Activated CD4-positive, alpha-beta T cell treated with anti-CD3 and anti-CD28 coated beads, Interleukin-2, amount 50 U/mL, for 48 hours (primary cell): ENCODE measurements at regions not wholly inside any gene's neighbourhood (a gene's known extent, or its start where the extent isn't known, plus 50 kb on each side); places are given as distances from the start of the nearest gene placed in this dataset.

Experiments used
- DNase-seq, 2 experiments: peaks; one replicate each; pipeline ENCODE4 v3.0.0-alpha.2; 2020

GRCh38 chr1:80931178-80931577, 869.6 kb upstream of the ADGRL2 start:
- no peak for DNase-seq

DNA sequence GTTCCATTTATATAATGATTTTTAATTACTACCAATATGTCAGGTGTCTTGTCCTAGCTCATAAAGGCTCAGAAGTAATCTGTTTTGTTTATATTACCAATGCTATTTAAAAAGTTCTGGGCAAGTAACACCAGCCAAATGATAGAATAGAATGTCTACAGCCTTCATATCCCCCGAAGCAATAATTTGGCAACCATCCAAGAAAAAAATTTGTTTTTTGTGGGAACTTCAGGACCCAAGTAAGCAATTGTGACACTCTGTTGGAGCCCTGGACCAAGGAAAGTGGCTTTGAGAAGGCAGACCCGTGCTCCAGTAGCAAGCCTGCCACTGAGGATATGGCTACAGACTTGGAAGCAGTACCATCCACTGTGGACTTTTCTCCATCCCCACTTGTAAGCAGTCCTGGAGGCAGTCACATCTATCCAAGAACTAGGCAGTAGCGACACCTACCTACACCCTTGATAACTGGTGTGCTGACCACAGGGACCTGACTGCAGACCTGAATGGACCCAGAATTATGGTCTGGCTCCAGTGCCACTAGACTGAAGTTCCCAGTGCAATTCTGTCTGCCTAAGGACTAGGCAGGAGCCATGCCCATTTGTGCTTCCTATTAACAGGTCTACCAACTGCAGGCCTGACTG, 870.7 kb upstream of the ADGRL2 start:
- no peak for DNase-seq

- DNase-seq: no peak
These were observed 874.2 kb upstream of the ADGRL2 start for GRCh38 chr1:80926531-80926930.

DNA sequence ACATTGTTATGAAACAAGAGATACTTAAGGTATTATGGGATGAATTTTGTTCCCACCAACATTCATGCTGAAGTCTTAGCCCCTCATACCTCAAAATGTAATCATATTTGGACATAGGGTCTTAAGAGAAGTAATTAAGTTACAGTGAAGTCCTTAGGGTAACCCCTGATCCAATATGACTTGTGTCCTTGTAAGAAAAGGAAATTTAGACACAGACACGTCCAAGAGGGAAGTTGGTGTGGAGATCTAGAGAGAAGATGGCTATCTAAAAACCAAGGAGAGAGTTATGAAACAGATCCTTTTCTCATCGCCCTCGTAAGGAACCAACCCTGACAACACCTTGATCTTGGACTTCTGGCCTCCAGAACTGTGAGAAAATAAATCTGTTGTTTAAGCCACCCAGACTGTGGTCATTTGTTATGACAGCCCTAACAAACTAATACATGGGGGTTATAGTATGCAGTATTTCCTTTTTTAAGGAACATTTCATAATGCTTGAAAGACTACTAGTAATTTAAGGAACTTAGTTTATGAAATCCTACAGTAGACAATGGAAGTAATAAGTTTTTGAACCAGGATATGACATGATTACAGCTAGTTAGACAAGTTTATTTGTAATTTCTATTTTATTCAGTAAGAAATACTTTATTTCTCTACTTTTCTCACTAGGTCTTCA, 875.5 kb upstream of the ADGRL2 start:
- no peak for DNase-seq

DNA sequence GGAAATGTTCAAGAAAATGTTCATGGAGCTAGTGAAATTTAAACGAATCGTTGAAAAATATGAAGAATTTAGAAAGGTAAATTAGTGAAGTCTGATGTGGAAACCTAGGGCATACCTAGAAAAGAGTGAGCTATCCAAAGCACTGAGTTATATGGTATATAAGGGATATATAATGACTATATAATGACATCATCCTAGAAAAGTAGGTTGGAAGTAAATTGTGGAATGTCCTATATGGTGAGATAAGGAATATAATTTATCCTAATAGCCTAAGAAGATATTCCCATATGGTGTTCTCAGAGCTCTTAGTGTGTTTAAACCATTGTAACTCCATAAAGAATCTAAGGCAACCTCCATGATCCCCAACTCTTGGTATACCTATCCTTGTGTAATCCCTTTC, 876.4 kb upstream of the ADGRL2 start:
- DNase-seq: no peak

- DNase-seq: no peak
These were observed 877.8 kb upstream of the ADGRL2 start for GRCh38 chr1:80922906-80923305.

DNA sequence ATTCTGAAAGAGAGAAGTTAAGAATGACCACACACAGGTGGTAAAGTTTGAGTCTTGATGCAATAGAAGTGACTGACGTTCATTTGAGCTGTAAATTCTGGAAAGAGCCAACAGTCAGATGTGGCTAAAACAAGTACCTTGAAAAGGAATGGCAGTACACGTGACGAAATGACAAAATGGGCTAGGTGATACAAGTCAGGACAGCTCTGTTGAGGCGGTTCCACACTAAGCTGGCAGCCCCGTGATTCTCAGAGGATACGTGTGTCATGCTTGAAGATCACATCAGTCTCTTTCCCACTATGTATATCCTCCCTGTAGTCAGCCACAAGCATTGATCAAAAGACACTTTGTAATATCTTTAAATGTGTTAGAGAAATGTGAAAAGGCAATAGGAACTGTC, 881.3 kb upstream of the ADGRL2 start:
- no peak for DNase-seq

DNA sequence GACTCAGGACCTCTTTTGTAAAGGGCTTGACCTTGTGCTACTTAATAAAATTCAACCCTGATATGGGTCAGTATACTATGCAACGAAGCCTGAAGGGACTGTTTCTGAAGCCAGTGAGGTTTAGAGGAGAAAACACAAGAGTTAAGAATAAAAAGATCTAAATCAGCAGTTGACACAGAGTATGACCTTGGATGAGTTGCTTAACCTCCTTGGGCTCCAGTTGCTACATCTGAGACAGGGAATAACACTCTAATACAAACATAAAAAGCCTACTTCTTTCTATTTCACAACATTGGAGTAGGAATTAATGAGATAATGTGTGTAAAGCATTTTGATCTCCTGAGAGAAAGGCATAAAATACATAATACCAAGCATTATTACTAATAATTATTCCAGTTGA, 882.4 kb upstream of the ADGRL2 start:
- no peak for DNase-seq

- no peak for DNase-seq
These were observed 882.9 kb upstream of the ADGRL2 start for GRCh38 chr1:80917826-80918225.

DNA sequence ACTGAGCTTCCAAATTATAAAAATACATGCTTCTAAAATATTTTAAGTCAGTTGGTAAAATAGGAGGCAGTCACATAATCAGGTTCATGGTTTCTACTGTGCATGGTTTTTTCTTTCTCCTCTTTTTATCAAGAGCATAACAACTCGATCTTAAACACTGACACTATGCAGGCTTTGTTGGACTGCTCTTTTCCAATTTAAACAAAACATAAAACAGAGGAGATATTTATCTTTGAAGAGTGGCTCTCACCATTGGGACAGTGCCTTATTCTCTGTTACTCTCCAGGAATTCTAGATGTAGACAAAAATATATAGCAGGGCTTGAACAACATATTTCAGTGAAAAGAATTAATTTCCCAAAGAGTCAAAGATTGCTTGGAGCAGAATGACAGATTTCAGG, 883.5 kb upstream of the ADGRL2 start:
- DNase-seq: no peak

- no peak for DNase-seq
These were observed 885.2 kb upstream of the ADGRL2 start for GRCh38 chr1:80915491-80915890.

DNA sequence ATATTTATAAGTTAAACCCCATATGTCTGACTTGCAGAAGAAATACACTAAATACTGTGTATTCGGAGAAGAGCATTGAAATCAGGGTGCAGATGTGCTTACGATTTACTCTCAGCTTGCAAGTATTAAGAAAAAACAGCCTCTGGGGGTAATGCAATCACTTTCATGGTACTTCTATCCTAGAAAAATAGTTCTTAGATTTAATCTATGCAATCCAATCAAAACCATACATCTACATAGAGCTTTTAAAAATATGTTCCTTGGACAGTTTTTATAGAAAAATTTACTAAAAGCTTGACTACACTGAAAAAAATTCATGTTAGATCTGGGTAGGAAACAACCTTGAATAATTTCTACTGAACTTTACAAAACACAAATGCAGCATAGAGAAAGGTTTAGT, 890.3 kb upstream of the ADGRL2 start:
- no peak for DNase-seq

DNA sequence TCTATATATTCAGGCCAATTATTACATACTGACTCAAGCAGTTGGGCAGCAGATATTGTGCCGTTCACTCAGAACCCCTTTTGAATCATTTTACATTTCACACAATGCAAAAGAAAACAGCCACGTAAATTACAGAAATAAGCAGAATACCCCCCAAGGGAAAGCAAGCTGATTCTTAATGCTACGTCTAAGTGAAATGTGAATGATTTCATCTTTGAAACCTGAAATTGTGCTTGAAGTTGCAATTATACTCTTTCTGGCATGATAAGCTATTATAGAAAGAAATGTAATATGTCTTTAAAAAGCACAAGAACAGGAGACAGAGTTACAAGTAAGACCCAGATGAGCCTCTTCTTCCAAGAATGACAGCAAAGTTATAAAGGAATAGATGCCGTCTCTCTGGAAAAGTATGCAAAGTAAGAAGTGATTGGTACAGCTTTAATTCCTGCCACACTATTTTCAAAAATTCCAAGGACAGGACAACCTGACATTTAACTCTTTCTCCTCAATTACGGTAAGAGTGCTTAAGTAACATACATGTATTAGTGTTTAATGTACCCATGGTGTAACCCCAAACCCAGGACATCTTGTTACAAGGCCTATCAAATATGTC, 891.5 kb upstream of the ADGRL2 start:
- DNase-seq: no peak

DNA sequence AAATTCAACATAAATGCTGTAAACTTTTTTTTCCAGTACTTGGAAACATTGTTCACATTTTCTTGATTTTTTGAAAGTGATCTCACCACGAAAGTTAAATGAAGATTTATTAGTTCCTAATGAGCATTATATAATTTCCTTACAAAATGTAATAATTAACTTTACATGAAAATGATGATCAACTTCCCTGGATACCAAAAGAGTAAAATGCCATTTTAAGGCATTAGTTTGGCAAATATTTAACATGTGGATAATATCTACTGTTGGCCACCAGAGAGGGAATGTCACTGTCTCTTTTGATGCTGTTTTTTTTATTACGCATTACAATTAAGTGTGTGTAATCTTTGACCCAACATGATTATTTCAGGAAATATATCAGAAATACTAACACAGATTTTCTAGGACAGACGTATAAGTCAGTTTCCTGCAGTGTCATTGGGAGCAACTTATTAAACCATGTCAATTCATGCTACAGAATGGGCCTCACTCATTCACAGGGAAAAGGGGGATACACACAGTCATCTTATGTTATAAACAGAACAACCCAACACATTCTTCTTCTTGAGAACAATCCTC, 903.9 kb upstream of the ADGRL2 start:
- DNase-seq: no peak

DNA sequence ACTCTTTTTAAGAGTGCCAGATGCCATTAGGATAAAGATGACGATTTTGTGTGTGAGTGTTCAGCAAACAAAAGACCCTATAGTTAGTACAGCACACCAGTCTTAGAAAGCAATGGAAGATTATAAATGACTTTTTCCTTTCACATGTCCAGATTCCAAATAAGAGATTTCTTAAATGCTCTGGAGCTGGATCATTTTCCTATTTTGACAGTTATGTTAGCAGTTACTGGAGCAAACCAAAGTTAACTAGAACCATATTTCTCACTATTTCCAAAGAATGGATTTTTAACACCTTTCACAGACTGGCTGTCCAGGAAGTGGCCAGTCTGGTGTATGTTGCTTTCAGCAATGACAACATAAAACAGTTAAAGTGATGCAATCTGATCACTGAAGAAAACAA, 905.8 kb upstream of the ADGRL2 start:
- no peak for DNase-seq

GRCh38 chr1:80893115-80893514, 907.6 kb upstream of the ADGRL2 start:
- DNase-seq: no peak

- DNase-seq: no peak
These were observed 908.2 kb upstream of the ADGRL2 start for GRCh38 chr1:80892539-80892938.

DNA sequence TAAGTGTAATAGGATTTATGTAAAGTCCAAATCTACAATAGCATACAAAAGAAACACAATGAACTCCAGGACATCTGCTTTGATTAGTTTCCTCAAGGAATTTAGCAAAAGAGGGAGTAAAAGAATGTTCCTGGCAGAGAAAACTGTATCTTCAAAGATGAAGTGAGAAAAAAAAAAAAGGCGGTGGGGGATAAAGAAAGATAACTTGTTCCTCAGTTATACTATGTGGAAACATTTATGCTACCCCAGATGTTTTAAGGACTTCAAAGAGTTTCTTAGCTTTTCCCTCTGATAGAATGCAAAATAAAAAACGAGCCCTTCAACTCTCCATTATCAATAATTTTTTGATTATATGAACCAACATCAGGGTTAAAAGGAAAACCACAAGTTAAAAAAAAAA, 908.9 kb upstream of the ADGRL2 start:
- no peak for DNase-seq

DNA sequence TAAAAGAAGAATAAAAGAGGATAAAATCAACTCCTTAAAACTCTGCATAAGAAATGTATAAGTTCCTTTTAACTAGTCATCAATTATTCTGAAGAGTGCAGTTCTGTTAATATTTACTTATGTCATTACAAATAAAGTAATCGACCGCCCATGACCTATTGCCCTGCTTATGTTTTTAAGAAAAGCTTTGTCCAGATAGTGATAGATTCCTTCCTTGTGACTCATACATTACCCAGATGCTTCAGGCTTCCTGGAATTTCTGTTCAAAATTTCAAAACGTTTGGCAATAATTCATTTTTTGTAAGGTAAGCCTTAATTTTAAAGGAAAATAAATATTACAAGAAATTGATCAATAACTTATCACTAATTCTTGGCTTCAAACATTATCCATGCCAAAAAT, 918.2 kb upstream of the ADGRL2 start:
- DNase-seq: no peak

DNA sequence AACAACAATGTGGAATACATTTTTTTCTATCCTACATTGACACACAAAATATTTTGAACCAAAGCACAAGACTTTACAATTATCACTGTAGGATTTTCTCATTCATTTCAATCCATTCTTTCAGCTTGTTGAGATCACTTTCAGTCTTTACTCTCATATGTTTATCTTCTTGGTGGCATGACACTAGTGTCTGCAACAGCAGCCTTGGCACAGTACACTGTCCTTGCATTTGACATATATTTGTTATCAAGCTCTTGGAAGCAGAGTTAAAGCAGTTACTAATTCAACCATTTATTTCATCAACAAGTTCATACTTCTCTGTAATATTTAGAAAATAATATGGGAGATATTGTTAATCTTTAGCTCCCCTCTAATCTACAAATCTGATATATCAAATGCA, 922.4 kb upstream of the ADGRL2 start:
- no peak for DNase-seq

GRCh38 chr1:80876035-80876434, 924.7 kb upstream of the ADGRL2 start:
- no peak for DNase-seq

DNA sequence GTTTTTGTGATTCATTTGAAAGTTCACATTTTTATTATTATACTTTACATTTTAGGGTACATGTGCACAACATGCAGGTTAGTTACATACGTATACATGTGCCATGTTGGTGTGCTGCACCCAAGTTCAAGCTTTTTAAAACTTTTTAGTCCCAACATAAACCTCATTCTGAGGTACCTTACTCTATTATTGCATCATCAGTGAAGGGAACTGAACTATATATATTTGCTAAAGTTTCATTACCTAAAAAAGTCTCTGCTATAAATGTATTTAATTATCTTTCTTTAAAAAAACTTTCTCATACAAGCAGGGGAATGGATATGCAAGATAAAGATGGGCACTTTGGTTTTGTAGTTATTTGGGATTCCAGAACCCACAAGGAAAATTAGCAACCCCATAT, 931.4 kb upstream of the ADGRL2 start:
- DNase-seq: no peak

GRCh38 chr1:80847904-80848303, 952.8 kb upstream of the ADGRL2 start:
- no peak for DNase-seq

DNA sequence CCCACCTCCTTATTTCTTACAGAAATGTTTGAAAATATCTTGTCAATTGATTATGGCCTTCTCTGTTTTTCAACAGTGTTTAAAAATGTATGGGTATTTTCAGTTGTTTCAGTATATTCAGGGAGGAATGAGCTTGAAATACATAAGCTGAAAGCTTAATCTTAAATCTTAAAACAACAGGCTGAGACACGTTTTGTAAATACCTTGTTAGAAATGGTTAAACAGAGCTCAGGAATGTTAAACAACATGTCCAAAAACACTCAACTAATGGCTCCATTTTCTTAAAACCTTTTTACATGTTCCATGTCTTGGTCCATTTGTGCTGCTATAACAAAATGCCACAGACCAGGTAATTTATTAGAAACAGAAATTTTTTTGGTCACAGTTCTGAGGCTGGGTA, 953.8 kb upstream of the ADGRL2 start:
- DNase-seq: no peak
